A673 (cell line): ENCODE measurements at regions not wholly inside any gene's neighbourhood (a gene's known extent, or its start where the extent isn't known, plus 50 kb on each side); places are given as distances from the start of the nearest gene placed in this dataset.

Source experiments
- CTCF ChIP-seq: fragments of 300-800, 200-600 bp; sonication (generic); conservative IDR thresholded peaks from 2 replicates; pipeline ENCODE4 v1.5.1; 2017; ENCODE audit warnings: low read depth, mild to moderate bottlenecking, antibody characterized with exemption, low read length, moderate library complexity, mixed read lengths
- EZH2 ChIP-seq: fragments of 200-600 bp; sonication (generic); IDR thresholded peaks from 2 replicates; pipeline ENCODE4 v1.6.1; 2017; ENCODE audit warnings: borderline replicate concordance, low read depth, mild to moderate bottlenecking, mixed read lengths, antibody characterized with exemption, low read length; ENCODE audit not compliant: poor library complexity, severe bottlenecking

GRCh38 chr4:14910411-14910810 is 91.9 kb upstream of the CPEB2 start:
- TF ChIP-seq CTCF (no peak), EZH2 (no peak)
